ENCODE measurements at regions not wholly inside any gene's neighbourhood (a gene's known extent, or its start where the extent isn't known, plus 50 kb on each side); places are given as distances from the start of the nearest gene placed in this dataset.

DNA sequence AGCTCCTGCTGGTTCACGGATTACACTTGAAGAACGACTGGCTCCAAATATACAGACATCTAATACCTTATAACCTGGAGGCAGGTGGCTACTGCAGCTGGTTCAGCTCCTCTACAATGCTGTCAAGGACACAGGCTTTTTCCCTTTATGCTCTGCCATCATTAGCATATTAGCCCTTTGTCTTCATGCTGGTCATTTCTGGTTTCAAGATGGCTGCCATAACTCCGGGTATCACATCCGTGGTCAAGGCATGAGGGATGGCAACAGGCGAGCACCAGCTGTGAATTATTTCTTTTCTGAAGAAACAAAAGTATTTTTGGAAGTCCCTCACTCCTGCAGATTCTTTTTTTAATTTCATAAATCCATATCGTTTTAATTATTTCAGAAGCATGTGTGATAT, 124.3 kb upstream of the MED13 start:
- Mint-ChIP-seq H3K4me3 (no peak overlapping the region), H3K4me1 (peaks cover 7% of the 10 kb centered on the region), H3K36me3 (ENCODE audit: low read depth) (no peaks in the 10 kb centered on the region), H3K27me3 (peaks cover 9% of the 10 kb centered on the region), H3K27ac (no peak overlapping the region)
- DNase-seq (no peak), ATAC-seq (no peak)
- H3K9me3 ChIP-seq (ENCODE audit: control insufficient read depth, low read length, poor library complexity, severe bottlenecking): no peaks in the 10 kb centered on the region

DNA sequence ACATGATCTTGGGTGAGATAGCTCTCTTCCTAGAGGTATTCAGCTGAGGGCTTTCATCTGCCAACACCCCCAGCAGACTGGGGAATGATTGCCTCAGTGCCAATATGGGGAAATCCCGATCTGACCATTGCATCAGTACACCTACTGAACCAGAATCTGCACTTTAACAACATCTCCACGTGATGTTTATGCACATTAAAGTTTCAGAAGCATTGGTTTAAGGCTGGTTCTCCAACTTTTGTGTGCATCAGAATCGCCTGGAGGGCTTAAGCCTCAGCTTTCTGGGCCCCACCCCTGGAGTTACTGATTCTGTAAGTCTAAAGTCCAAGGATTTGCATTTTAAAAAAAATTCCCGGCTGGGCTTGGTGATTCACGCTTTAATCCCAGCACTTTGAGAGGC, 123.6 kb upstream of the MED13 start:
- Mint-ChIP-seq H3K4me1 (peaks cover 7% of the 10 kb centered on the region), H3K36me3 (ENCODE audit: low read depth) (no peaks in the 10 kb centered on the region), H3K27me3 (peaks cover 9% of the 10 kb centered on the region), H3K4me3 (no peak overlapping the region), H3K27ac (no peak overlapping the region)
- ATAC-seq (no peak), DNase-seq (no peak)
- H3K9me3 ChIP-seq (ENCODE audit: control insufficient read depth, low read length, poor library complexity, severe bottlenecking): no peaks in the 10 kb centered on the region

DNA sequence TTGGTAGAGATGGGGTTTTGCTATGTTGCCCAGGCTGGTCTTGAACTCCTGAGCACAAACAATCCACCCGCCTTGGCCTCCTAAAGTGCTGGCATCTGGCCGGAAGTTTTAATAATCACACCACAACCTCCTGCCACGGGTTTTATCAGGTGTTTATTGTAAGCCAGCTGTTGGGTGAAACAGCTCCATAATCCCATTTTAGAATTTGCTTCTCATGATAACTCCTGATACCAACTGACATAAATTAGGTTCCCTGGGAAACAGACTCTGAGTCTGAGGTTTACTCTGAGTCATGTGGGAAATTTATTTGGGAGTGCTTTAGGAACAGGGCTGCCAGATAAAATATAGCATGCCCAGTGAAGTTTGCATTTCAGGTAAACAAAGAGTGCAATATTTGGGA, 122.6 kb upstream of the MED13 start:
- DNase-seq (no peak), ATAC-seq (no peak)
- H3K27ac Mint-ChIP-seq: no peak overlapping the region
- H3K9me3 ChIP-seq (ENCODE audit: control insufficient read depth, low read length, poor library complexity, severe bottlenecking): no peaks in the 10 kb centered on the region
- H3K36me3 Mint-ChIP-seq (ENCODE audit: low read depth): no peaks in the 10 kb centered on the region
- H3K4me1 Mint-ChIP-seq: peaks cover 7% of the 10 kb centered on the region
- H3K27me3 Mint-ChIP-seq: peaks cover 9% of the 10 kb centered on the region
- H3K4me3 Mint-ChIP-seq: no peak overlapping the region

DNA sequence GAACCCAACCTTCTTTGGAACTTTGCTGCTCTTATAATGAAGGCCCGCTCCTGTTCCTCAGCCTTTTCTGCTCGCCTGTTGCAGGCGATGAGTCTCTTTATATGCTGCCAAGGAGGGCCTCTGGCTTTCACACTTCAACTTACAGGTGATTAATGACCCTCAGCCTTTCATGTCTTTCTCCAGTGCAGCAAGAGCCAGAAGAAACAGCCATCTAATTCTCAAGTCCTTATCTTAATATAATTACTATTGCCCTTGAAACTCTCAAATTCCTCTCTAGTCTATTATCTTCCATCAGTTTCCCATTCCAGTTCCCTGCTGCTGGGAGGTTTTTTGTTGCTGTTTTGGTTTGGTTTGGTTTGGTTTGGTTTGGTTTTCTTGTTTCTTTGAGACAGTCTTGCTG, 121.8 kb upstream of the MED13 start:
- ATAC-seq: no peak
- no peak overlapping the region for H3K4me3 Mint-ChIP-seq
- H3K27me3 Mint-ChIP-seq: peaks cover 9% of the 10 kb centered on the region
- peaks cover 3% of the 10 kb centered on the region for H3K4me1 Mint-ChIP-seq
- H3K27ac Mint-ChIP-seq: no peak overlapping the region
- H3K36me3 Mint-ChIP-seq (ENCODE audit: low read depth): no peaks in the 10 kb centered on the region
- H3K9me3 ChIP-seq (ENCODE audit: control insufficient read depth, low read length, poor library complexity, severe bottlenecking): no peaks in the 10 kb centered on the region
- DNase-seq: no peak

DNA sequence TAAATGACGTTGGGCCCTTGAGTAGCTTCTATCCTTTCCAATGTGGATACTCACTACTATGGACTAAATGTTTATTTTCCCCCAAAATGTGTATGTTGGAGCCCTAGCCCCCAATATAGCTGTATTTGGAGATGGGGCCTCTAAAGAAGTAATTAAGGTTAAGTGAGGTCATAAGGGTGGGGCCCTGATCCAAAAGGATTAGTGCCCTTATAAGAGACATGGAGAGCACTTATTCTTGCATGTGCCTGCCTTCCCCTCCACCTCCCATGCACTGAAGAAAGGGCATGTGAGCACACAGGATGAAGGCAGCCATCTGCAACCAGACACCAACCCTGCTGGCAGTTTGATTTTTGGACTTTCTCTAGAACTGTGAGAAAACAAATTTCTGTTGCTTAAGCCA, 115.7 kb upstream of the MED13 start:
- Mint-ChIP-seq H3K4me3 (no peak overlapping the region), H3K36me3 (ENCODE audit: low read depth) (no peaks in the 10 kb centered on the region), H3K27me3 (no peaks in the 10 kb centered on the region), H3K27ac (no peak overlapping the region), H3K4me1 (no peaks in the 10 kb centered on the region)
- DNase-seq (no peak), ATAC-seq (no peak)
- H3K9me3 ChIP-seq (ENCODE audit: control insufficient read depth, low read length, poor library complexity, severe bottlenecking): no peaks in the 10 kb centered on the region

DNA sequence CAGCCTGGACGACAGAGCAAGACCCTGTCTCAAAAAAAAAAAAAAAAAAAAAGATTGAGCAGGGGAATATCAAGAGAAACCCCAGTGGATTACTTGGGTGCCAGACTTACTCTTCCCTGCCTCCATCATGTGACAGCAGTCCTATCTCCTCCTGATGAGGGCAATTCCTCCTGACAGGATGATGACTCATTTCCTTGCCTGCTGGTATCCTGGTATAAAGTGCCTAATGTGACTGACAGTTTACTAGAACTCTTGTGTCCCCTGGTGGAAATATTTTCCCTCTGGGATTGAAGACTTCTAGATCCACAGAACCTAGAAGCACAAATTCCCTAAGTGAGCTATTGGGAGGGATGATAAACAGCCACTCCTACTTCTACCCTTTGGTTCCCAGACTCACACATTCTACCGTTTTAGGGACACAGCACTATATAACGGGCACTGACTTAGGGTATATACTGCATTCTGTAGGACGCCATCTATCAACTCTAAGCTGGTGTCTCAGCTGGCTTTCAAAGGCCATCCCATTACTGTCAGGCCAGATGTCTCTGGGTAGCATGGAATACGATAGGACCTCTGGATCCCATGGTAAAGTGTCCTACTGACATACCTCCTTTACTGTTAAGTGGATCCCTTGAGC, 114.6 kb upstream of the MED13 start:
- Mint-ChIP-seq H3K4me1 (no peaks in the 10 kb centered on the region), H3K36me3 (ENCODE audit: low read depth) (no peaks in the 10 kb centered on the region), H3K27me3 (no peaks in the 10 kb centered on the region), H3K27ac (no peak overlapping the region), H3K4me3 (no peak overlapping the region)
- no peaks in the 10 kb centered on the region for H3K9me3 ChIP-seq (ENCODE audit: control insufficient read depth, low read length, poor library complexity, severe bottlenecking)
- no peak for DNase-seq
- ATAC-seq: no peak

DNA sequence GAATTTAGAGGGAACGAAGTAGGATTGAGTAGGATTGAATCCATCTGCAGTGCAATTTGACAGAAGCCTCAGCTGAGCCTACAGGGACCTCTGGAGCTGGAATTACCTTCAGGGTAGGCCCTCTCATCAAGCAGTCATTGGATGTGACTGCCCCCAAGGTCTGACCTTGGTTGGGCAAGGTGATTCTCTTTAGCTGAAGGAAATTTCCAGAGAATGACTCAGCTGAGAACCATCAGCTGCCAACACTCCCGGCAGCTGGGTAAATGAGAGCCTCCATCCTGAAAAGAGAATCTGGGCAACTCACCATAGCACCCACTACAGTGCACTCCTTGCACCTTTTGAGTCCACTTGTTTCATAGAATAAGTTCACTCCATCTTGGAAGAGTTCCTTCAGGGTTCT, 113.5 kb upstream of the MED13 start:
- DNase-seq (no peak), ATAC-seq (no peak)
- H3K4me3 Mint-ChIP-seq: no peak overlapping the region
- no peaks in the 10 kb centered on the region for H3K27me3 Mint-ChIP-seq
- no peaks in the 10 kb centered on the region for H3K36me3 Mint-ChIP-seq (ENCODE audit: low read depth)
- H3K4me1 Mint-ChIP-seq: no peaks in the 10 kb centered on the region
- no peak overlapping the region for H3K27ac Mint-ChIP-seq
- H3K9me3 ChIP-seq (ENCODE audit: control insufficient read depth, low read length, poor library complexity, severe bottlenecking): no peaks in the 10 kb centered on the region

DNA sequence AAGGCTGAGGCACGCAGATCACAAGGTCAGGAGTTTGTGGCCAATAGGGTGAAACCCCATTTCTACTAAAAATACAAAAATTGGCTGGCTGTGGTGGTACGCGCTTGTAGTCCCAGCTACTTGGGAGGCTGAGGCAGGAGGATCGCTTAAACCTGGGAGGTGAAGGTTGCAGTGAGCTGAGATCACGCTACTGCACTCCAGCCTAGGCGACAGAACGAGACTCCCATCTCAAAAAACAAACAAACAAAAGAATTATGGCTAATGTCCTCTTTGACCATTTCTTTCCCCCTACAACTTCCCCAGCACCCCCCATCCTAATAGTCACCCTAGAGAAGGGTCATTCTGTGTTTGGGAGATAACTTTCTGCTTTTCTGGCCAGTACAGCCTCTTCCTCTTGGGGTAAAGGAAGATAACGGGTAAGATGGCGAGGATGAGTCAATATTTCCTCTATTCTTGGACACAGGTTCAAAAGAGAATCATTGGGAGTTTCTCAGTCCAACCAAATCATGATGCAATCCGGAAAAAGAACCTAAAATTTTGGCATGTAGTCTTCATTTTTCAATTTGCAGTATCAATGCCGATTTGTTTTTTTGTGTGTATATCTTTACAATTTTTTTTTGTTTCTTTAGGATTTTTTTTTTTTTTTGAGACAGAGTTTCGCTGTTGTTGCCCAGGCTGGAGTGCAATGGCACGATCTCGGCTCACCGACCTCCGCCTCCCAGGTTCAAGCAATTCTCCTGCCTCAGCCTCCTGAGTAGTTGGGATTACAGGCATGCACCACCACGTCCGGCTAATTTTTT, 107.6 kb upstream of the MED13 start:
- H3K27me3 Mint-ChIP-seq: peaks cover 9% of the 10 kb centered on the region
- DNase-seq (no peak), ATAC-seq (no peak)
- no peaks in the 10 kb centered on the region for H3K4me1 Mint-ChIP-seq
- no peaks in the 10 kb centered on the region for H3K9me3 ChIP-seq (ENCODE audit: control insufficient read depth, low read length, poor library complexity, severe bottlenecking)
- H3K27ac Mint-ChIP-seq: no peak overlapping the region
- no peak overlapping the region for H3K4me3 Mint-ChIP-seq
- H3K36me3 Mint-ChIP-seq (ENCODE audit: low read depth): no peaks in the 10 kb centered on the region

DNA sequence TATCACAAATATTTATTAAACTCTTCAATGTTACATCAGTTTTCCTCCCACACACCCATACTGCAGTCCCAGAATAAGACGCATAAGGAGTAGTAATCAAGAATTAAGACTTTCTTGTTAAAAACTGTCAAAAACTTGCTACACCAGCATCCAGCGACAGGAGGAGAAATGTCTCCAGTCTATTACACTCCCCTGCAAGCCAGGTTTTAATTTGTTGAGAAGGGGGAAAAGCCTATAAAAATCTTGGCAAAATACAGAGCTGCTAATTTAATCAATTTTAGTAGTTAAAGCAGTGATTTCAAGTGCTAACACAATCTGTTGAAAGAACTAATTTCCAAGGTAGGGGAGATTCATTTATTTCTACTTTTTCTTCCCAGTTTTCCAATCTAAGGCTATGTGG, 102.0 kb upstream of the MED13 start:
- ATAC-seq (no peak), DNase-seq (no peak)
- H3K27ac Mint-ChIP-seq: no peak overlapping the region
- no peaks in the 10 kb centered on the region for H3K9me3 ChIP-seq (ENCODE audit: control insufficient read depth, low read length, poor library complexity, severe bottlenecking)
- H3K36me3 Mint-ChIP-seq (ENCODE audit: low read depth): no peaks in the 10 kb centered on the region
- H3K4me1 Mint-ChIP-seq: peaks cover 6% of the 10 kb centered on the region
- peaks cover 9% of the 10 kb centered on the region for H3K27me3 Mint-ChIP-seq
- H3K4me3 Mint-ChIP-seq: no peak overlapping the region

DNA sequence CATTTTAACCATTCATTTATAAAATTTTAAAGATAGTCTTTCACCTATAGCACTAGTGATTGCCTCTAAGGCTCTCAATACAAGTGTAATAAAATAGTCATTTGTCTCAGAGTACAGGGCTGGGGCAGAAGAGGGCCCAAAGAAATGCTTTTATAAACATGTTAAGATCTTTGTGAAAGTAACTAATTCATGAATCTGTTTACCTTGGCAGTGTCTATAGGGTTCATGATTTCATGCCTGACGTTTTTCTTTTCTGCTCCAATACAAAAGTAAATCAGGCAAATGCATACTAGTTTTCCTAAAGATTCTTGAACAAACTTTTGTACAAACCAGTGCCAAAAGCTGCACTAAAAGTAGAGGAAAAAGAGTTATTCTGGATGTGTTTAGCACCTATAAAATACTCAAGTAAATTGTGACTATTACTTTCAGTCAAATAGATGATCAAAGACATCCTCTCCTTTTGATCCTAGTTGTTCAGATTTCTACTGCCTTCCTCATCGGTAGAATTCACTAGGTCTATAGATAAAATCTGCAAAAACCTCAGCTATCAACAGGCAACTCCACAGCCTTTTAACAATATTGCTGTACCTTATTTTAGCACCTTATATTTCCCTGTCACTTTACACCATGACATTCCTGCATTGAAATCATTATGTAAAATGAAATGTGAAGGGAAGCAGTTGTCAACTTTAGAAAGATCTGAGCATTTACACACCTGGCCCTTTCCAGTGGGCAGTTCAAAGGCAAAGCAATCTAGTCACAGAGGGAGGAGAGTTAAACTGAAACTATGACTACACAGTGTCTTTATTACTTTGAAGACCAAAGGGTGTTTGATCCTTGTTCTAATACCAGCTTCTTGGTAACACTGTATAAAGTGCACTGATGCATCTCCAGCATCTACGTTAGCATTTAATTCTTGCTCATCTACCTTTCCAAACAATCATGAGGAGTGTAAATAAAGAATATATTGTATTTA, 100.0 kb upstream of the MED13 start:
- peak; percentile 42 for ATAC-seq
- no peaks in the 10 kb centered on the region for H3K9me3 ChIP-seq (ENCODE audit: control insufficient read depth, low read length, poor library complexity, severe bottlenecking)
- H3K4me1 Mint-ChIP-seq: peaks cover 6% of the 10 kb centered on the region
- H3K36me3 Mint-ChIP-seq (ENCODE audit: low read depth): no peaks in the 10 kb centered on the region
- H3K4me3 Mint-ChIP-seq: no peak overlapping the region
- H3K27me3 Mint-ChIP-seq: peaks cover 5% of the 10 kb centered on the region
- DNase-seq: no peak
- H3K27ac Mint-ChIP-seq: no peak overlapping the region

DNA sequence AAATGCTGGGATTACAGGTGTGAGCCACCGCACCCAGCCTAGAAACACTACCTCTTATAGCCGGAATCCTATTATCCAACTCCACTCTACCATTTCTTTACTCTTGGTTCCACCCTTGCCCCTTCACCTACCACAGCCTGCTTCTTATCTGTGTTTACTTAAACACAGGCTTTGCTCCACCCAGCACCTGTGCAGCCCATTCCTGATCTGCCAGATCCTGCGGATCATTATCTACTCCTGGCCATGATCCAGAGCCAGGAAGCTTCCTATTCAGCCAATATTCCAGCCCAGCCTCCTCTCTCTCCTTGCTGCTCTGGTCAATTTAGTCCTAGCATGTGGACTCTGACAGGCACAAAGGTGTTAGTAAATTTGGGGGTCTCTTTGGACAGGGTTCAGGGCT, 98.8 kb upstream of the MED13 start:
- ATAC-seq (no peak), DNase-seq (no peak)
- H3K9me3 ChIP-seq (ENCODE audit: control insufficient read depth, low read length, poor library complexity, severe bottlenecking): no peaks in the 10 kb centered on the region
- no peaks in the 10 kb centered on the region for H3K36me3 Mint-ChIP-seq (ENCODE audit: low read depth)
- no peak overlapping the region for H3K4me3 Mint-ChIP-seq
- H3K27me3 Mint-ChIP-seq: peaks cover 5% of the 10 kb centered on the region
- peaks cover 6% of the 10 kb centered on the region for H3K4me1 Mint-ChIP-seq
- no peak overlapping the region for H3K27ac Mint-ChIP-seq

DNA sequence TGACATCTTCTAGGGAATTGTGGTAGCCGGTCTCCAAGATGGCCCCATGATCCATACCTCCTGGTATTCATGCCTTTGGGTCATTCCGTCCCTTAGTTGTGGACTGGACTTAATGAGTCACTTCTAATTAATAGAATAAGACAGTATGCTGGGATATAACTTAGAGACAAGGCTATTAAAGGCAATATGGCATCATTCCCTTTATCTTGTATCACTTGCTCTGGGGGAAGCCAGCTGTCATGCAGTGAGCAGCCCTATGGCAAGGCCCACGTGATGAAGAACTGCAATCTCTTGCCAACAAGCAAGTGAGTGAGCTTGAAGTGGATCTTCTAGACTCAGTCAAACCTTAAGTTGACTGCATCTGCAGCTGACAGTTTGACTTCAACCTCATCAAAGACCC, 97.8 kb upstream of the MED13 start:
- no peaks in the 10 kb centered on the region for H3K36me3 Mint-ChIP-seq (ENCODE audit: low read depth)
- no peak for ATAC-seq
- no peak overlapping the region for H3K4me3 Mint-ChIP-seq

DNA sequence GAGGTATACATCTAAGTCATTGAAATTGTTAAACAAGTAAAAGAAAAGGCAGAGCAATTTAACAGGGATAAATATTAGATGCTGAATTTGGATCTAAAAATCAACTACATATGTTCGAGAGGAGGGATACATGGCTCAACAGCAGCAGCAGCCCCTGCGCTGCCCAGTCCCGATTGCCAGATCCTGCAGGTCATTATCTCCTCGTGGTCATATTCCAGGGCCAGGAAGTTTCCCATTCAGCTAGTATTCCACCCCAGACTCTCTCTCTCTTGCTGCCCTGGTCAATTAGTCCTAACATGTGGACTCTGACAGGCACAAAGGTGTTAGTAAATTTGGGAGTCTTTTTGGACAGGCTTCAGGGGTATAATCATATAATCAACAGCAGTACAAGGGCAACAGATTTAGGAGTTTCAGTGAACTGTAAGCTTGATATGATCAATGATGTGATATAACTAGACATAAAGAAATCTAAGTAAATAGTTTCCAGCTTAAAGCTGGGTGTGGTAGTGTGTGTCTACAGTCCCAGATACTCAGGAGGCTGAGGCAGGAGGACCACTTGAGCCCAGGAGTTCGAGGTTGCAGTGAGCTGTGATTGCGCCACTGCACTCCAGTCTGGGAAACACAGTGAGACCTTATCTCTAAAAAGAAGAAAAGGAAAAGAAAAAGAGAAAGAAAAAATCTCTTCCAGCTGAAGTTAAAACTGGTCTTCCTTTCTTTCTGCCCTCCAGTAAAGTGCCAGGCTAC, 96.5 kb upstream of the MED13 start:
- Mint-ChIP-seq H3K27me3 (peaks cover 5% of the 10 kb centered on the region), H3K4me1 (peaks cover 6% of the 10 kb centered on the region), H3K27ac (no peak overlapping the region), H3K4me3 (no peak overlapping the region), H3K36me3 (ENCODE audit: low read depth) (peaks cover 2% of the 10 kb centered on the region)
- ATAC-seq (no peak), DNase-seq (no peak)
- no peaks in the 10 kb centered on the region for H3K9me3 ChIP-seq (ENCODE audit: control insufficient read depth, low read length, poor library complexity, severe bottlenecking)

More for the DNA sequence above, 97.8 kb upstream of the MED13 start:
- peaks cover 6% of the 10 kb centered on the region for H3K4me1 Mint-ChIP-seq
- peaks cover 5% of the 10 kb centered on the region for H3K27me3 Mint-ChIP-seq
- no peaks in the 10 kb centered on the region for H3K9me3 ChIP-seq (ENCODE audit: control insufficient read depth, low read length, poor library complexity, severe bottlenecking)
- no peak overlapping the region for H3K27ac Mint-ChIP-seq
- no peak for DNase-seq

Data from T-helper 17 cell (primary cell).